ENCODE measurements at regions not wholly inside any gene's neighbourhood (a gene's known extent, or its start where the extent isn't known, plus 50 kb on each side); places are given as distances from the start of the nearest gene placed in this dataset.

DNA sequence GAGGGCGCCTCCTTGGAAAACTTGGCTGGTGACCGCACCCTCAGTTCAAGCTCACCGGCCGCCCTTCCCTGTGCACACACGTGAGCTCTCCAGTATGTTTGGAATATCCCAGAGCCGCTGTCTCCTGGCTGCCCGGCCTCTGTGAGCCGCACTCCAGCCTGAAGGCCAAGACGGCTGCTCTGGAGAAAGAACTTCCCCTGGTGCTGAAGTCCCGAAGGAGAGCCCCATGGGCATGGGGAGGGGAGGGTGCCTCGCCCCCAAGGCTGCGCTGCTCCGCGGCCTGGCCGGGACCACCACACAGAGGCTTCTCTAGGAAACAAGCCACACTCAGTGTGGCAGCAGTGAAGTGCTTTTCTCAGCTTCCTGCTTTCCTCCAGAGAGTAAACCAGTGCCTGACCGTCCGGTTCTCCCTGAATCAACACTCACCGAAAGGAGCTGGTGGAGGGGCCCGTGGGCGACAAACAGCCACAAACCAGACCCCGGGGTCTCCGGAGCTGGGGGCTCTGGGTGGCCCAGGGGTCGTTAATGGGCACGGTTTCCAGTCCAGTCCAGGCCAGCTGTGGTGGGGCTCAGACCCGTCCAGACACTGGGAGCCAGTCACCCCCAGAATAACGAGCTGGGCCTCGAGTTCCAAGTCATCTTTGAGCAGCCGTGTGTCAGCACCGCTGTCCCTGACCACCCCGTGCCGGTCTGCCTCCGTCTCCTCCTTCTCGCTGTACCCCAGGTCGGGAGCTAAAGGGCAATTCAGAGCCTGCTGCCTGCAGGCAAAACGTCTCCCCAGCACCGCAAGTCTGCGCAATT, 87.4 kb upstream of the BHLHE23 start:
- in situ Hi-C loops (cut with HindIII; ENCODE audit: low pct_unique_long_range_greater_than_20kb, low sequenced_read_pairs) = no loop called here

DNA sequence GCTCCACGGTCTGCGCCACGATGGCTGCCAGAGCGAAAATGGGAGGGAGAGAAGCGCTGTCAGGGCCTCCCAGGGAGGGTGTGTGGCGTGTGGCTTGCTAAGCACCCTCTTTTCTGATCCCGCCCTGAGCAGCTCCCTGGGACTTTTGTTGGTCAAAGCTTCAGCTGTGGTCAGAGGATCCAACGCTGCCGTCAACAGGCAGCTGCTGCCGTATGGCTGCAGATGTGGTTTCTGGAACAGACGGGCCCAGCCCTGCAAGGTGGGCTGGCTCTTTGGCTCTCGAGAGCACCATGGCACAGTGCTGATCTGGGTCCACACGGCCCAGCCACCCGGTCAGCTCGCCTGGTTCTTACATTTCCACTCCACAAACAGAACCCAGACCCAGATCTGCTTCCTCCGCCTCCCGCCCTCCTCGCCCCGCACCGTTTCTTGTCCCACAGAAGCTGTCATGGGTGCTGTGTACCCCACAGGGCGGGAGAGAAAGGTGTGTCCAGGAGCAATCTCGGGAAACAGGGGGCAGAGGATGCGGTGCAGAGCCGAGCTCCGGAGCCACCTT, 86.0 kb upstream of the BHLHE23 start:
- in situ Hi-C loops (cut with HindIII; ENCODE audit: low pct_unique_long_range_greater_than_20kb, low sequenced_read_pairs) = no loop called here
- DNase-seq (ENCODE audit: low read depth) = no peak

More for the DNA sequence above, 87.4 kb upstream of the BHLHE23 start:
- DNase-seq (ENCODE audit: low read depth) = no peak

DNA sequence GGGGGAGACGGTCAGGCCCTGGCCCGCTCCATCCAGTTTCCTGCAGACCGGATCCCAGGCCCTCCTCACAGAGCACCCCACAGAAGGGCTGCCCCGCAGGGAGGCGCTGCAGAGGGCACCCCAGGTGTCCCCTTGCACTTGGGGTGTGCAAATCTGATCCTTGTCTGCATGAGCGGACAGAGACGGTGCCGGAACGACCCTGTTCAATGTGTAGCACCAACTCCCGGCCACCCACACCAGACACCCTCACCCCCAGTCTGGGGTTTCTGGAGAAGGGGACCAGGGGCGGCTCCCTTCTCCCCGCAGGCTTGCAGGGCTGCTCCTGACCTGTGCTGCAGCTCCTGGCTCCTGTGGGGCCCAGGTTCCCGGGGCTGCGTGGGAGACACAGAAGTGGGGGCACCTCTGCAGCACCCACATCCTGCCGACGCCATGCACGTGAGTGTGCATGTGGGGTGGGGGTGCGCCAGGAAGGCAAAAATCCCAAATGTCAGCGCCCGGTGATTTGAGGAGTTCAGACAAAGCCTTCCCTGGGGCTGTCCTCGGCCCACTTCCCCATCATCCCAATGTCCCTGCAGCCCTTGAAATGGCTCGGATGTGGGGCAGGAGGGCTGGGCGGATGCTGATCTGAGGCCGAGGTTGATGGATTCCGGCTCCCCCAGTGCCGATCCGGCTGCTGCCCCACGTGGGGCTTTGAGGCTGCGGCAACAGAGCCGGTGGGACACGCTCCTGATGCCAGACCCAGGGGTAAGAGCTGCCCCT, 85.3 kb upstream of the BHLHE23 start:
- in situ Hi-C loops (cut with HindIII; ENCODE audit: low pct_unique_long_range_greater_than_20kb, low sequenced_read_pairs) = no loop called here

DNA sequence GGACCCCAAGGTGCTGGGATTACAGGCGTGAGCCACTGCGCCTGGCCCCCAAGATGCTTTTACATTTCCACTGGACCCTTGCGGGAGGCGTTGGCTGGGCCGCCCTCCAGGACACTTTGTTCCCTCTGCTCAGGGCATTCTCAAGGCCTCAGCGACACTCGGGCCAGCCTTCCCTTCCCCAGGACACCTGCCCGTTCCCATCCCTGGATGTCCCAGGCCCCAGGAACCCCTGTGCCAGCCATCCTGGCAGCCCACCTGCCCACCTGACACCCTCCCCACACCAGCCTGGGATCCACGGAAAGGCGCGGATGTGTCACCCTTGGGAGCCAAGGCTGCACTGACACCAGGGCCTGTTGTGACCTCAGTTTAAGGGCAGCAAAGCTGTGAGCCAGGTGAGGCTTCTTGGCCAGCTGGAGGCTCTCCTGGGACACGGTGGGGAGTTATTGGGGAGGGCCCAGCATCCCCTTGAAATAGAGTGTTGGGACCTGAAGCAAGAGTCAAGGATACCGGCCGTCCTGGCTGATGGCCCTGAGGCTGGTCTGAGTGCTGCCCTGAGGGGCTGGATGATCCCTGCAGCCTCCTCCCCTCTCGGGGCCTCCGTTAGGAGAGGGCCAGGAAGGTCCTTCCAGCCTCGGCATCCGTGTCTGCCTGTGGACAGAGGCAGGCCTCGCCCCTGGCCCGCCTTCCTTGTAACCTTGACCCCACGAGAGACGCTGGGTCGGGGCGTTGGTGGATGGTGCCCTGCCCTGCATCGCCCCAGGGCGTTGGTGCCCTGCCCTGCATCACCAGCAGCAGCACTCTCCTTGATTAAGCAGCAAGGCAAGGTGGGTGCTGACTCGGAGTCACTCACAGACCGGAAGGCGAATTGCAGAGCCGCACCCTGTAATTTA, 84.2 kb upstream of the BHLHE23 start:
- DNase-seq (ENCODE audit: low read depth) = no peak
- in situ Hi-C loops (cut with HindIII; ENCODE audit: low pct_unique_long_range_greater_than_20kb, low sequenced_read_pairs) = no loop called here

More for the DNA sequence above, 85.3 kb upstream of the BHLHE23 start:
- no peak for DNase-seq (ENCODE audit: low read depth)

DNA sequence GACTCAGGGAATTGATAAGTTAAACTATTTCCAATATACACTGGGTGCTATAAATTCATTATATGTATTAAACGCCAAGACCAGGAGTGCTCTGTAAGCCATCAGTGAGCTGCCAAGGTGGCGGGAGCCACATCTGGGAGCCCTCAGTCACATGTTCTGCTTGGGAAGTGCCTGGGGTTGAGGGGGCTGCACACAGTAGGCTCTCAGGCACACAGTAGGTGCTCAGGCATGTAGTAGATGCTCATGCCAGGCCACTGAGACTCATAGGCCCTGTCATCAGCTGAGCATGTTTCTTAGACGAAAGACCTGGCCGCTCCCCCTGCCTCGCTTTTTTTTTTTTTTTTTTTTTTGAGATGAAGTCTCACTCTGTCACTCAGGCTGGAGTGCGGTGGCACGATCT, 83.3 kb upstream of the BHLHE23 start:
- DNase-seq (ENCODE audit: low read depth) = no peak
- in situ Hi-C loops (cut with HindIII; ENCODE audit: low pct_unique_long_range_greater_than_20kb, low sequenced_read_pairs) = no loop called here

DNA sequence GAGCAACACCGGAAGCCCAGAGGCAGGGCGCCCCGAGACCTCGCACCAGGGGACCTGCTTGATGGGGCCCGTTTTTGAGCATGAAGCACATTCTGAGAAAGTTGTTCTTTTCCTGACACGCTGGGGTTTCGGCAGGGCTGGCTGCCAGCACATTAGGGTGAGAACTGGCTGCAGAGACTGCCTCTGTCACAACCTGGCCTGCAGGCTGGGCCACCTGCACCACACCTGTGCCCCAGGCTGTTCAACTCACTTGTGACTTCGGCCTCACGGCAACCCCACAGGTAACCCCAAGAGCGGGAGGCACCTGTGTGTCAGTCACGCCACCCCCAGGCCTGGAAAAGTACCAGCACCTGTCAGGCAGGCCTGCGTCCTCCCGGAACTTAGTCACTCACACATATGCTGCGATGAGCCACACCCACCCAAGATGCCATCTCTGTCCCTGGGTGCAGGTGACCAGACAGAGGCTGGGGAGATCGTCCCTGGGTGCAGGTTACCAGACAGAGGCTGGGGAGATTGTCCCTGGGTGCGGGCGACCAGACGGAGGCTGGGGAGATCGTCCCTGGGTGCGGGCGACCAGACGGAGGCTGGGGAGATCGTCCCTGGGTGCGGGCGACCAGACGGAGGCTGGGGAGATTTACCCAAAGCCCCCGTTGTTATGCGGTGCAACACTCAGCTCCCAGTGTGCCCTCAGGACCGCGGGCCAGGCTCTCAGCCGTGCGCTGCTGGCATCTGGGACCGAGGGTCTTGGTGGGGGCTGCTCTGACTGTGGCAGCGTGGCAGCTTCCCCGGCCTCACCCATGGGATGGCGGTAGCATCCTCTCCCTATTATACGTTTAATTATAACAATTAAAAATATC, 82.5 kb upstream of the BHLHE23 start:
- DNase-seq (ENCODE audit: low read depth) = no peak
- in situ Hi-C loops (cut with HindIII; ENCODE audit: low pct_unique_long_range_greater_than_20kb, low sequenced_read_pairs) = no loop called here

DNA sequence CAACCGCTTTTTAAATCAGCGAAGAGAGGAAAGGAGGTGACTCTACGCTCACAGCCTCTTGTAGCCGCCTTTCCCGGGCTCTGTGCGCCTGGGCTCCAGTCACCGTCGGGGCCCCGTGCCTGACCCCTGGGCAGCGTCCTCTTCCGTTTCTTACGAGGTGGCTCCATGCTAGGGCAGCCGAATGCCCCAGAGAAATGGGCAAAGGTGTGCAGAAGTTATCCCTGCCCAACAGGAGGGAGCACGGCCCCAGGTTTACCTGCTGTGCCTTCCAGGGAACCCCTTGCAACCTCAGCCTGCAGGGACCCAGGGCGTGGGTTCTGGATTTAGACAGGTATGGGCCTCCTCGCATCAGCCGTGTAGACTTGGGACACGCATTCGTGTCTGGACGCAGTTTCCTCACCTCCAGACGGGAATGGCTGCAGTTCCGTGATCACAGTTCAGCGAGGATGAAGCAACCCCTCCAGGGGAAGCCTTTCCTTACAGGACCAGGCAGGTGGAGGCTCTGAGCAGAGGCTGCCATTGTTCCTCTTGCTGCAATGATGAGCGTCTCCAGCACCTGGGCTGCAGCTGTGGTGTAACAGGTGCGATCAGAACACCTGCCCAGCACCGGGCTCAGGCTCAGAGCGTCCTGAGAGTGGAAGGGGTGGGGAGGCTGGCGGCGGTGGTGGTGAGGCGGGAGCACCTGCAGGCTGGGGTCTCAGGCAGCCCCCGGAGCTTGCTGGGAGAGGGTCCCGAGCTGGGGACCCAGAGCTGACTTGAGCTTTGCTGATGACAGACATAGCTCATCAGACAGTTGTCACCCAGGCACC, 81.3 kb upstream of the BHLHE23 start:
- in situ Hi-C loops (cut with HindIII; ENCODE audit: low pct_unique_long_range_greater_than_20kb, low sequenced_read_pairs) = no loop called here
- DNase-seq (ENCODE audit: low read depth) = no peak

DNA sequence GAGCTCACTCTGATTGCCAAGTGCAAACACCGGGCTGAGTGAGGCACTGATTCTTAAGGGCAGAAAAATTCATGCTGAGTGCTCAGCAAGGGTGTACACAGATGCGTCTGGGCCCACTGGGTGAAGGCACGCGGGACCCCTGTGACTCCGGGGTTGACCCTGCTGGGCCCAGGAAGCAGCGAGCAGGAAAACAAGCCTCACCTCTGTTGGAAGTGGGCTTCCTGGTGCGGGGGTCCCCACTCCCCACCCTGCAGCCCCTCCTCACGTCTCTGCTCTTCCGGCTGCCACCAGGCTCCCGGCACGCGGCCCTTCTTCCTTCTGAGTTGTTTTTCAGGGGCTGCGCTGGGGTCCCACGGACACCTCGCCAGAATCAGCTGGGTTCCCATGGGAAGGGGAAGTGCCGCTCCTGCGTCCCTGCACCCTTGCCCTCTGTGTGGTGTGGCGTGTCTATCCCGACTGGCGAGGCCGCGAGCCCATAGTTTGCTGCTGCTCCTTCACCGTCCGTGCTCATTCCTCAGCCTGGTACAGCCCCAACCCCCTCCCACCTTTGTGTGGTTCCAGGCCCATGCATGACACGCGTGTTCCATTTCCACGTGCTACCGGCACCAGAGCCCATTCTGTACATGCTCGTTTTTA, 80.6 kb upstream of the BHLHE23 start:
- in situ Hi-C loops (cut with HindIII; ENCODE audit: low pct_unique_long_range_greater_than_20kb, low sequenced_read_pairs) = no loop called here

DNA sequence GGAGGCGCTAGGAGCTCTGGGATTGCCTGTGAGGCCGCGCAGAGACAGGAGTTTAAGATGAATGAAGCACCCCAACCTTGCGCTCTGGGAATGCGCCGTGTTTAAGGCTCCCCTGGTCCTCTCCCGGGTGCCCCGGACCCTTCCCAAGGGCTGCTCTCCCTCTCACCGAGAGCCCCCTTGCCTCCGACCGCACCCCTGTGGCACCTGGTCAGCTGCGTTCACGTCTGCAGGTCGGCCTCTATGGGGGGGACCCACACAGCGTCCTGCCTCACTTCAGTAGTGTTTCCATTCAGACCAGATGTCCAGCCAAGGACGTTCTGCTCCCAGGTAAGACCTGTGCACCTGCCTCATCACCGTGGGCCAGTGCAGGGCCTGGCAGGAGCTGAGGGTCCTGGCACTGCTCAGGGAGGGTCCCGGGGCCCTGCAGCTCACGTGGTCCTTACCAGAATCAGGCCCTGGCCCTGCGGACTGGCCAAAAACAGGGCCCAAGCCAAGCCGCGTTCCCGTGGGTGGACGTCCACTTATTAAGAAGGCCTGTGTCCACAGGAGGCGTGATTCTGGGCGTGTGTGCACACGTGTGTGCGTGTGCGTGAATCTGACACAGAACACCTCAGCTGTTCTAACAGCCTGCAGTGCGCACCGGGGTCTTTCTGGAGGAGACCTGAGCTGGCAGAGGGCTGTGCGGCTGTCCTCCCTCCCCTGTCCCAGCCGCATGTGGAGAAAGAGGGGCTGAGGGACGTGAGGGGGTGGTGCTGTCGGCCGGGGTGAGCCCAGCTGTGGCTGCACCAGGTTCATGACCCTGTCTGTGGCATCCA, 79.9 kb upstream of the BHLHE23 start:
- DNase-seq (ENCODE audit: low read depth) = no peak
- in situ Hi-C loops (cut with HindIII; ENCODE audit: low pct_unique_long_range_greater_than_20kb, low sequenced_read_pairs) = no loop called here

More for the DNA sequence above, 80.6 kb upstream of the BHLHE23 start:
- DNase-seq (ENCODE audit: low read depth) = no peak

DNA sequence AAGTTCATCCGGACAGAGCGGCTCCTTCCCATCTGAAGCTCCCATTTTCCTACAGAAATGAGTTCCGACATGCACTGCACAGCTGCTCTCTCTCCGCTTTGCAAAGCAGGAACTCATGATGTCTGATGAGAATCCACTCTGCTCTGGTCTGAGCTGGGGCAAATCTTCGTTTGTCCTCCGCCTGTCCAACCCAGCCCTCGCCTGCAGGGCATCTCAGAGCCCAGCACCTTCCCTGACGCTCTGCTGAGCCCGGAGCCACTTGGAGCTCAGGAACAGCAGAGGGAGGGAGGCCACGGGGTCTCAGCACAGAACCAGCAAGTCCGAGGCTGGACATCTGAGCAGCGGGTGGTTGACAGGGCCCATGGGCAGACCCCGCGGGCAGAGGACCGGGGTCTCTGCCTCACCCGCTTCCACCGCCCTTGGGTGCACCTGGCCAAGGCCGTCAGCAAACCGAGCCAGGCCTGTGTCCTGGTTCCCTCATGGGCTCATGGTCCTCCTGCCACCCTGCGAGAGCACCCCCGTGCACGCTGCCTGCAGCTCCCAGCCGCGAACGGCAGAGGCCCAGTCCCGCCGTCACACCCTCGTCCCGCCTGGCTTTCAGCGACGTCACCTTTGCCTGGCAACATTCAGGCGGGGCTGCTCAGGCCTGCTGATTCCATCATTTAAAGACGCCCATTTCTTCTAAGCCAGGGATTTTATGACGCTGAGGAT, 78.5 kb upstream of the BHLHE23 start:
- DNase-seq (ENCODE audit: low read depth) = no peak
- in situ Hi-C loops (cut with HindIII; ENCODE audit: low pct_unique_long_range_greater_than_20kb, low sequenced_read_pairs) = no loop called here

DNA sequence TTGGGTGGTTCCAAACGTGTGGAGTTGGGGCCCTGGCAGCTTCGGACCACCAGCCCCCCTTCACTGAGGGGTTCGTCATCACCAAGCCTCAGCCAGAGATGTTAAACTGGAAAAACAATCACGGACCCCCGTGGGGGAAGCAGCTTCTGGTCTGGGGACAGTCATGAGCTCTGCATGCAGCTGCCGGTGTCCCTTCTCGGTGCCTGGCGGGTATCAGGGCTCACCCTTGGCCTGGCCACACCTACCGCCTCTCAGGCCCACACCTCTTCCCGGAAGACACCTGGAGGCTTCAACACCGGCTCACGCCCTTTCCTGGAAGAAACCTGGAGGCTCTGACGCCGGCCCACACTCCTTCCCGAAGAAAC, 77.8 kb upstream of the BHLHE23 start:
- in situ Hi-C loops (cut with HindIII; ENCODE audit: low pct_unique_long_range_greater_than_20kb, low sequenced_read_pairs) = no loop called here
- no peak for DNase-seq (ENCODE audit: low read depth)

DNA sequence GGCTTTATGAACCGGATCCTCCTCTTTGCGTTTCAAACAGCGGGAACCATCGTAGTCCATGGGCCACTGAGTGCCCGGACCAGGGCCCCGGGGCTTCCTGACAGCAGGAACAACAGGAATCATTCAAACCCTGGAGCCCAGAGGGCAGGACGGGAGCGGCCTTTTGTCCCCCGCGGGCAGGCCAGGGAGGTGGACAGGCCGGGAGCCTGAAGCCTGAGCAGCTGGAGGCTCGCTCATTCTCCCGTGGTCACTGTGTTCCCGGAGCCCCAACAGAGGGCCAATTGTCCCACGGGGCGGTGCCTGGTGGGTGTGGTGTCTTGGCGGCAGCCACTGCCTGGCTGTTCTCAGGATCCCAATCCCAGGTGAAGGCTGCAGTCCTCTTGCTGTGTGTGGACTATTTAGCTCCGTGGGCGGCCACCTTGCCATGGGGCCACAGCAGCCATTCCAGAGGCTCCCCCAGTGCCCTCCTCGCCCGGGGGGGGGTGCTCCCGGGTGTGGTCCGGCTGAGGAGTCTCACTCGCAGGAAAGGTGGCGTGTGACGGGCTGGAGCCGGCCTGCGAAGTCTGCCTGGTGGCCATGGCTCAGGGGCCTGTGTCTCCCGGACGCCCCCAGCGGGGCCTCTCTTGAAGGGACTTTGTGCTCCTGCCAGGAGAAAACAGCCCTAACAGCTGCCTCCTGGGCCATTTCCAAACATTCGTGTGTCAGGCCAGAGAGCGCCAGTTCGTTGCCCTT, 77.2 kb upstream of the BHLHE23 start:
- in situ Hi-C loops (cut with HindIII; ENCODE audit: low pct_unique_long_range_greater_than_20kb, low sequenced_read_pairs) = no loop called here
- DNase-seq (ENCODE audit: low read depth) = no peak

DNA sequence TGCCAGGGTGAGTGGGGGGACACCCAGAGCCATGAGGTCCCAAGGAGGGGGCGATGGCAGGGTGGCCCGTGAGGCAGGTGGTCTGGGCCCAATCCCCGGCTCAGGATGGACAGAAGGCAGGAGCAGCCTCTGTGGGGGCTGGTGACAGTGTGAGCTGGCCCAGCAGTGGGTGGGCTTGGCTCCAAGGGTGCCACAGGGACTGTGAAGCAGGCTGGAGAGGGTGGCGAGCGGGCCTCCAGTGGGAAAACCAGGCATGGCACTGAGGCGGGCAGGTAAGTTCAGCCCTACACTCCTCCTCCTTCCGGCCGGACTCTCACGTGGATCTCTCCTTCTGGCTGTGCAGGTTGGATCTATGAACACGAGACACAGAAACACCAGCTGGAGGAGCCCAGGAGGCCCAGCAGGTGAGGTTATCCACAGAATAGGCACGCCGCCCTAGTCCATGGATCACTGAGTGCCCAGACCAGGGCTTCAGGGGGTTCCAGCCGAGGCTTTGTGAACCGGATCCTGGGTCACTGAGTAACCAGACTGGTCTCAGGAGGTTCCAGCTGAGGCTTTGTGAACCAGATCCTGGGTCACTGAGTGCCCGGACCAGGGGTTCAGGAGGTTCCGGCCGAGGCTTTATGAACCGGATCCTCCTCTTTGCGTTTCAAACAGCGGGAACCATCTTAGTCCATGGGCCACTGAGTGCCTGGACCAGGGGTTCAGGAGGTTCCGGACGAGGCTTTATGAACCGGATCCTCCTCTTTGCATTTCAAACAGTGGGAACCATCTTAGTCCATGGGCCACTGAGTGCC, 76.4 kb upstream of the BHLHE23 start:
- in situ Hi-C loops (cut with HindIII; ENCODE audit: low pct_unique_long_range_greater_than_20kb, low sequenced_read_pairs) = no loop called here
- DNase-seq (ENCODE audit: low read depth) = no peak
